Psoas muscle (tissue), 7 donors: ENCODE measurements at regions not wholly inside any gene's neighbourhood (a gene's known extent, or its start where the extent isn't known, plus 50 kb on each side); places are given as distances from the start of the nearest gene placed in this dataset.

Experiments
- ATAC-seq, 4 donors: fragments of 200-7000 bp; cut with Tn5 transposase; one replicate each; pipeline ENCODE4 v1.9.1; 2020; ENCODE audit warnings: moderate library complexity in 3 of 4, mild to moderate bottlenecking in 2 of 4
- DNase-seq, 2 donors: peaks; one replicate each; pipeline ENCODE4 v3.0.0-alpha.2; 2020
- H3K27ac ChIP-seq: fragments of 200-600 bp; one replicate; pipeline ENCODE4 v1.8.0; 2022
- H3K27me3 ChIP-seq, 3 donors: fragments of 200-600 bp in 1 of 3; one replicate each; pipeline versions ENCODE4 v1.6.1 to v1.8.0; 2013 to 2022; ENCODE audit warnings: low read length in 2 of 3, mild to moderate bottlenecking in 2 of 3, moderate library complexity in 1 of 3; ENCODE audit not compliant: insufficient read depth in 3 of 3
- H3K36me3 ChIP-seq, 2 donors: fragments of 200-600 bp in 1 of 2; one replicate each; pipeline versions ENCODE4 v1.6.1 to v1.8.0; 2013 to 2022; ENCODE audit warnings: low read depth in 1 of 2, mild to moderate bottlenecking in 1 of 2, moderate library complexity in 1 of 2; ENCODE audit not compliant: insufficient read depth in 1 of 2
- H3K4me1 ChIP-seq: fragments of 200-600 bp; one replicate; pipeline ENCODE4 v1.8.0; 2022
- H3K4me3 ChIP-seq: fragments of 200-600 bp; one replicate; pipeline ENCODE4 v1.8.0; 2022; ENCODE audit warnings: mild to moderate bottlenecking
- H3K9me3 ChIP-seq: fragments of 200-600 bp; one replicate; pipeline ENCODE4 v1.8.0; 2022
- CTCF ChIP-seq: fragments of 200-600 bp; IDR thresholded peaks from one replicate; pipeline ENCODE4 v1.8.0; 2022; ENCODE audit warnings: antibody characterized with exemption
- WGBS, 3 donors: extraction: QIAGEN DNeasy Blood & Tissue Kit; methylation state at CpG; one replicate each; pipeline versions ENCODE4 v1.1.6 to v1.1.7; 2013; 5-methylcytosine and 5-hydroxymethylcytosine counted together
- intact Hi-C, 2 donors: fragments of 100-400 bp; cut with DNase I; formaldehyde crosslinking; loops; one replicate each; pipeline versions ENCODE4 v1.11.0 to v1.14.2; 2022
- donor health status: healthy with polysubstance abuse.
- donor health status: DM: no; HTN: no; CAD: no; lungs with moderate emphysema.
- donor health status: Bipolar disorder and iron deficiency.
- donor health status: healthy.
- donor health status: DM: yes; HTN: yes; CAD: no.
- donor health status: DM: no; HTN: no; CAD: no.
- donor health status: DM: yes; HTN: yes; CAD: no.

DNA sequence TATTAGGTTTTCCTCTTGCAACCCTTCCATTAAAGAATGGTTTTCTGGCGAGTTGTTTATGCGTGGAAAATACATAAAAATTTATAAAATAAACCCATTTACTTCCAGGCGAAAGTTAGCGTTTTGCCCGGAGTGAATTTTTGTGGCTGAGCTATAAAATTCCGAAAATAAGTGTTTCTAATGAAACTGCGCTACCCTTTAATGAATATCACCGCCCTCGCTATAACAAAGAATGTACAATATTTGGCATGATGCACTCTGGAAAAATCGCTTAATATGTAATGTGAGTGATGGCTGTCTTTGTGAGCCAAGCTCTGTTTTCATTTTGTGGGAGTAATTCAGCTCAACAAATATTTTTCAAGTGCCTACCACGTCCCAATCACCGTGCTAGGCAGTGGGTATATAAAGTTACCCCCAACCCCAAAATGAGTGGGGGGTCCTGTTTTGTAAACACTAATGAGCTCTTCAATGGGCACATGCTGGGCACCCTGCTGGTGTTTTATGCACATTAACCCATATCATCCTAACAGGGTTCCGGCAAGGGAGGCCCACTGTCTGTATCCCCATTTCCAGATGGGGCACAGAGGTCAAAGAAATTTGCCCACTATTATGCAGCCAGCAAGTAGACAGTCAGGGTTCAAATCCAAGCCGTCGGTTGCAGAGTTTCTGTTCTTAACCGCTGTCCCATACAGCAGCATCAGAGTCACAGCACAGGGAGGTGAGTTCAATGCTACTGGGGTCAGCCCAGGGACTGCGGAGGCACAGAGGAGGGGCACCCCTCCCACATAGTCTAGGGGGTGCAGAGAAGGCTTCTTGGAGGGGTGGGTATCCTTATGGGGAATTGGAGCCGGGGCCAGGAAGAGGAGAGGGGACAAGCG is 65.7 kb upstream of the STX18 start:
- Histone ChIP-seq H3K9me3 (no peaks in the 10 kb centered on the region), H3K27me3 (no peaks in the 10 kb centered on the region), H3K4me3 (no peak overlapping the region), H3K27ac (no peak overlapping the region), H3K4me1 (no peaks in the 10 kb centered on the region), H3K36me3 (no peaks in the 10 kb centered on the region)
- DNase-seq (no peak), ATAC-seq (no peak)
- no peak for TF ChIP-seq CTCF
- intact Hi-C loops, result no loop called here
- 77 to 82% (median 81%) methylated on average over 19 of the region's 19 CpGs for WGBS, 3 donors

DNA sequence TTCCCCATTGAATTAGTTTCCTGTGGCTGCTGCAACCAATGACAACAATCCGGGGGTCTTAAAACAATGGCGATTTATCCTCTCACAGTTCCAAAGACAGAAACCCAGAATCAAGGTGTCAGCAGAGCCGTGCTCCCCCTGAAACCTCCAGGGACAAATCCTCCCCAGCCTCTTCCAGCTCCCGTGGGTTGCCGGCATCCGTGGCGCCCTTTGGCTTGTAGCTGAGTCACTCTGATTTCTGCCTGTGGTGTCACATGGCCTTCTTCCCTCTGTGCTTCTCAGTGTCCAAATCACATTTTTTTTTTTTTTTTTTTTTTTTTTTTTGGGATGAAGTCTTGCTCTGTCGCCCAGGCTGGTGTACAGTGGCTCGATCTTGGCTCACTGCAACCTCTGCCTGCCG is 64.5 kb upstream of the STX18 start:
- no peak for ATAC-seq
- 68 to 73% (median 72%) methylated on average over 9 to 10 of the region's 10 CpGs for WGBS, 3 donors
- H3K27me3 ChIP-seq, result no peaks in the 10 kb centered on the region
- H3K27ac ChIP-seq, result no peak overlapping the region
- H3K4me1 ChIP-seq, result no peaks in the 10 kb centered on the region
- no peaks in the 10 kb centered on the region for H3K9me3 ChIP-seq
- no peak for TF ChIP-seq CTCF
- intact Hi-C loops, result no loop called here
- DNase-seq, result no peak
- no peaks in the 10 kb centered on the region for H3K36me3 ChIP-seq
- no peak overlapping the region for H3K4me3 ChIP-seq

DNA sequence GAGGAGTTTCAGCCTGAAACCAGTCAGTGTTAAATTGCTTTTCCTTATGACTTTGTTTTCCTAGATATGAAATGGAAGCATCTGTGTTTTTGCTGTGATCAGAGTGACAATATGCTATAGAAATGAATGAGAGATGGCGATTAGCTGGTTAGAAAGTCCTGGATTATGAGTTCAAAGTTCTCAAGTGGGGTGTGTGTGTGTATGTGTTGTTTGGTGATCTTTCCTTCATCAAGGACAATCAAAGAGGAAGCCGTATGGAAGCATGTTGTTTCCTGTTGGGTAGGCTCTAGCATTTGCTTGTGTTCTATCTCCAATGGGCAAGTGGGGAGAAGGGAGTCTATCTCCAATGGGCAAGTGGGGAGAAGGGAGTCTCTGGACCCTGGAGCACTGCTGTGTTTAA is 64.0 kb upstream of the STX18 start:
- H3K27me3 ChIP-seq, result no peaks in the 10 kb centered on the region
- no peaks in the 10 kb centered on the region for H3K4me1 ChIP-seq
- H3K36me3 ChIP-seq, result no peaks in the 10 kb centered on the region
- intact Hi-C loops, result no loop called here
- ATAC-seq (no peak), DNase-seq (no peak)
- no peak for TF ChIP-seq CTCF
- H3K27ac ChIP-seq, result no peak overlapping the region
- no peaks in the 10 kb centered on the region for H3K9me3 ChIP-seq
- 75 to 84% (median 77%) methylated on average over 2 of the region's 2 CpGs for WGBS, 3 donors
- H3K4me3 ChIP-seq, result no peak overlapping the region

DNA sequence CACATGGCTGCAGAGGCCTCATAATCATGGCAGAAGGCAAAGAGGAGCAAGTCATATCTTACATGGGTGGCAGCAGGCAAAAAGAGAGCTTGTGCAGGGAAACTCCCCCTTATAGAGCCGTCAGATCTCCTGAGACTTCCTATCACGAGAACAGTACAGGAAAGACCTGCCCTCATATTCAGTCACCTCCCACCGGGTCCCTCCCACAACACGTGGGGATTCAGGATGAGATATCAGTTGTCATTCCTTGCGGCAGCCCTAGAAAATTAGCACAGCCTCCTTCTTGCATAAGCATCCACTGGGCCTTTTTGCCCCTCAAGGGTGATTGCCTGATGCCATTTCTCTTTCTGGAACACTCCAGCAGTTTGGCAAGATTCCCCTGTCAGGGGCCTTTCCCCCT is 61.7 kb upstream of the STX18 start:
- 67 to 73% (median 72%) methylated on average over 5 of the region's 5 CpGs for WGBS, 3 donors
- no peak overlapping the region for H3K4me3 ChIP-seq
- no peaks in the 10 kb centered on the region for H3K27me3 ChIP-seq
- TF ChIP-seq CTCF, result no peak
- intact Hi-C loops, result no loop called here
- ATAC-seq (no peak), DNase-seq (no peak)
- no peaks in the 10 kb centered on the region for H3K9me3 ChIP-seq
- H3K36me3 ChIP-seq, result no peaks in the 10 kb centered on the region
- H3K4me1 ChIP-seq, result no peaks in the 10 kb centered on the region
- no peak overlapping the region for H3K27ac ChIP-seq

DNA sequence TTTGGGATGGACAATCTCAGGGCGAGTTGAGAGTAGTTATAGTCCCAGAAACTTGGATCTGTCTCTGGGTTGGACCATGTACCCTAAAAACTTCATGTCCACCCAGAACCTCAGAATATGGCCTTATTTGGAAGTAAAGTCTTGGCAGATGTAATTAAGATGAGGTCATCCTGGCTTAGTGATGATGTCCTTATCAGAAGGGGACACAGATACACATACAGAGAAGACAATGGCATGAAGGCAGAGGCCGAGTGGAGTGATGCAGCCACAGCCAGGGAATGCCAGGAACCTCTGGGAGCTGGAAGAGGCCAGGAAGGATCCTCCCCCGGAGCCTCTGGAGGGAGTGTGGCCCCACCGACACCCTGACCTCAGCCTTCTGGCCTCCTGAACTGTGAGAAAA is 61.2 kb upstream of the STX18 start:
- no peak overlapping the region for H3K27ac ChIP-seq
- intact Hi-C loops, result no loop called here
- no peak for ATAC-seq

More for the DNA sequence above, 61.2 kb upstream of the STX18 start:
- H3K4me1 ChIP-seq, result no peaks in the 10 kb centered on the region
- 65 to 76% (median 71%) methylated on average over 4 of the region's 4 CpGs for WGBS, 3 donors
- H3K9me3 ChIP-seq, result no peaks in the 10 kb centered on the region
- no peaks in the 10 kb centered on the region for H3K36me3 ChIP-seq
- H3K4me3 ChIP-seq, result no peak overlapping the region
- TF ChIP-seq CTCF, result no peak
- DNase-seq, result no peak
- no peaks in the 10 kb centered on the region for H3K27me3 ChIP-seq
